Dendritic cell treated with granulocyte-macrophage colony-stimulating factor and Interleukin-4, amounts not matched to agents 40 ng/mL and 50 ng/mL, for 4 days (primary cell): ENCODE measurements at regions not wholly inside any gene's neighbourhood (a gene's known extent, or its start where the extent isn't known, plus 50 kb on each side); places are given as distances from the start of the nearest gene placed in this dataset.

Experiments used
- H3K27ac Mint-ChIP-seq: one replicate; pipeline ENCODE4 v1.8.0; 2022; ENCODE audit warnings: mild to moderate bottlenecking, mixed read lengths
- H3K27me3 Mint-ChIP-seq: one replicate; pipeline ENCODE4 v1.8.0; 2022; ENCODE audit warnings: mild to moderate bottlenecking, mixed read lengths
- H3K36me3 Mint-ChIP-seq: one replicate; pipeline ENCODE4 v1.8.0; 2022; ENCODE audit warnings: low read depth, mixed read lengths
- H3K4me1 Mint-ChIP-seq: one replicate; pipeline ENCODE4 v1.8.0; 2022; ENCODE audit warnings: low read depth, mixed read lengths
- H3K4me3 Mint-ChIP-seq: one replicate; pipeline ENCODE4 v1.8.0; 2022; ENCODE audit warnings: mild to moderate bottlenecking, moderate library complexity, mixed read lengths
- H3K9me3 Mint-ChIP-seq: one replicate; pipeline ENCODE4 v1.8.0; 2022; ENCODE audit warnings: mixed read lengths
- intact Hi-C: fragments of 100-400 bp; cut with micrococcal nuclease; formaldehyde crosslinking; loops from one replicate; pipeline ENCODE4 v1.15.0; 2022

DNA sequence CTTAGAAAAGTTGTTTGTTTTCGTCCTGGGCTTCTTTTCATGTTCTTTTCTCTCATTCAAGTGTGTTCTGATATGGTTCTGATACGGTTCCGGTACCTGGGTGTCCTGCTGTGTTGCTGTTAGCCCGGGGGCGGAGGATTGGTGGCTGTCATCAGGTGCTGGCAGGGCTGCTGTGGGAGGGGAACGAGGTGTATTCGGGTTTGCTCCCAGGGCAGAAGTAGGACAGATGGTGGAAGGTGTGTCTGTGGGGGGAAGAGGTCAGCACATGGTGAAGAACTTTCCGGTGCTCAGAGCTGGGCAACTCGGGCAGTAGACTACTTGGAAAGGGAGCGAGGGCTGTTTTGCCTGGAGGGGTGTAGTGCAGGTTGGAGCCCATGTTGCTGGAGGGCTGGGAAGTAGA lies 70.2 kb downstream of the SLC25A47 start:
- H3K36me3 Mint-ChIP-seq, result peaks cover 6% of the 10 kb centered on the region
- no peaks in the 10 kb centered on the region for H3K9me3 Mint-ChIP-seq
- peaks cover 15% of the 10 kb centered on the region for H3K4me1 Mint-ChIP-seq
- intact Hi-C loops, result no loop called here
- H3K27me3 Mint-ChIP-seq, result no peaks in the 10 kb centered on the region
- no peak overlapping the region for H3K4me3 Mint-ChIP-seq
- no peak overlapping the region for H3K27ac Mint-ChIP-seq

GRCh38 chr14:100393906-100394732 lies 71.0 kb downstream of the SLC25A47 start:
- Mint-ChIP-seq H3K9me3 (no peaks in the 10 kb centered on the region), H3K27me3 (no peaks in the 10 kb centered on the region), H3K27ac (no peak overlapping the region), H3K4me3 (no peak overlapping the region), H3K36me3 (peaks cover 6% of the 10 kb centered on the region), H3K4me1 (peaks cover 19% of the 10 kb centered on the region)
- intact Hi-C loops, result no loop called here

GRCh38 chr14:100394886-100395672 lies 71.9 kb downstream of the SLC25A47 start:
- Mint-ChIP-seq H3K27ac (no peak overlapping the region), H3K9me3 (no peaks in the 10 kb centered on the region), H3K36me3 (peaks cover 6% of the 10 kb centered on the region), H3K4me1 (peaks cover 28% of the 10 kb centered on the region), H3K27me3 (no peaks in the 10 kb centered on the region), H3K4me3 (no peak overlapping the region)
- intact Hi-C loops, result no loop called here

GRCh38 chr14:100396266-100396795 lies 73.2 kb downstream of the SLC25A47 start:
- no peaks in the 10 kb centered on the region for H3K27me3 Mint-ChIP-seq
- peaks cover 28% of the 10 kb centered on the region for H3K4me1 Mint-ChIP-seq
- intact Hi-C loops, result no loop called here
- no peak overlapping the region for H3K4me3 Mint-ChIP-seq
- no peaks in the 10 kb centered on the region for H3K9me3 Mint-ChIP-seq
- no peak overlapping the region for H3K27ac Mint-ChIP-seq
- H3K36me3 Mint-ChIP-seq, result peaks cover 6% of the 10 kb centered on the region

DNA sequence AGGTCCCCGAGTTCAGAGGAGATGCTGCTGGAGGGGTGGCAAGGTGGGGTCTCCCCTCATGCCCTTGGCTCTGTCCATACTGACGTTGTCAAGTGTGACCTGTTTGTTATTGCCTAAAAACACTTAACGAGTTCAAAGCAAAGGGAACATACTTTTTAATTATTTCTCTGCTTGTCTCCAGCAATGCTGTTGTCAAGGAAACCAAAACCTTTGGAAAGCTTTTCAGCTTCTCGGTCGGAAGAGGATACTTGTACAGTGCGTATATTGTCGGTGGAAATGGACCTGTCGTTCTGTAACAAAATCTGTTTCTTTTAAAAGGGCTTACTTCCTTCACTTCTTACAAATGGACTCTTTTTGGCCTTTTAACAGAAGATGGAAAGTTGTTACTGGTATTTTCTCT lies 73.9 kb downstream of the SLC25A47 start:
- Mint-ChIP-seq H3K27me3 (no peaks in the 10 kb centered on the region), H3K36me3 (peaks cover 6% of the 10 kb centered on the region), H3K27ac (no peak overlapping the region), H3K9me3 (no peaks in the 10 kb centered on the region), H3K4me1 (peaks cover 25% of the 10 kb centered on the region), H3K4me3 (no peak overlapping the region)
- intact Hi-C loops, result no loop called here

- no peaks in the 10 kb centered on the region for H3K9me3 Mint-ChIP-seq
These were observed 74.9 kb downstream of the SLC25A47 start for GRCh38 chr14:100398044-100398443.

GRCh38 chr14:100399052-100399849 lies 76.1 kb downstream of the SLC25A47 start:
- no peak overlapping the region for H3K4me3 Mint-ChIP-seq
- H3K4me1 Mint-ChIP-seq, result peaks cover 19% of the 10 kb centered on the region
- peaks cover 6% of the 10 kb centered on the region for H3K36me3 Mint-ChIP-seq
- no peaks in the 10 kb centered on the region for H3K9me3 Mint-ChIP-seq
- no peaks in the 10 kb centered on the region for H3K27me3 Mint-ChIP-seq
- intact Hi-C loops, result no loop called here
- no peak overlapping the region for H3K27ac Mint-ChIP-seq

More at GRCh38 chr14:100398044-100398443, 74.9 kb downstream of the SLC25A47 start:
- Mint-ChIP-seq H3K4me1 (peaks cover 23% of the 10 kb centered on the region), H3K27me3 (no peaks in the 10 kb centered on the region), H3K4me3 (no peak overlapping the region), H3K27ac (no peak overlapping the region), H3K36me3 (peaks cover 6% of the 10 kb centered on the region)
- intact Hi-C loops, result no loop called here

GRCh38 chr14:100400115-100400514 lies 77.0 kb downstream of the SLC25A47 start:
- peaks cover 6% of the 10 kb centered on the region for H3K36me3 Mint-ChIP-seq
- H3K4me3 Mint-ChIP-seq, result no peak overlapping the region
- H3K27ac Mint-ChIP-seq, result no peak overlapping the region
- H3K9me3 Mint-ChIP-seq, result no peaks in the 10 kb centered on the region
- H3K4me1 Mint-ChIP-seq, result peaks cover 25% of the 10 kb centered on the region
- intact Hi-C loops, result no loop called here
- no peaks in the 10 kb centered on the region for H3K27me3 Mint-ChIP-seq

GRCh38 chr14:100401031-100401692 lies 78.0 kb downstream of the SLC25A47 start:
- Mint-ChIP-seq H3K27me3 (no peaks in the 10 kb centered on the region), H3K9me3 (no peaks in the 10 kb centered on the region), H3K27ac (no peak overlapping the region), H3K4me3 (no peak overlapping the region), H3K36me3 (peaks cover 6% of the 10 kb centered on the region), H3K4me1 (peaks cover 34% of the 10 kb centered on the region)
- intact Hi-C loops, result no loop called here

DNA sequence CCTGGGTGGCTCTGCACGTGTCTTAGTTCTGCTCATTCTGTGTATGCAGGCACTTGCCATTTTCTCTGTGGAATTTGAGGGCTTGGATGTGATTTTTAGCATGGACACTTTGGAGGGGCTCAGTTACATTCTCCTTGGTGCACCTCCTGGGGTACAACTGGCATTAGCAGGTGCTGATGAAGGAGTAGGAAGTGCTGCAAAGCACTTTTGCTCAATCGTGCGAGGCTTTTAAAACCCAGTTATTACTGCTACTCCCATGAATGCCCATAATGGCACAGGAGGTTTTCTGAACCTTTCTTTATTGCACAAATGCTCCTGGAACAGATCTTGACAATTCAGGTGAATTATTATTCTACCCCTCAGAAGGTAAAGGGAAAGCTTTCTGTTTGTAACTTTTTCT lies 78.7 kb downstream of the SLC25A47 start:
- Mint-ChIP-seq H3K27ac (no peak overlapping the region), H3K4me1 (peaks cover 41% of the 10 kb centered on the region), H3K4me3 (no peak overlapping the region), H3K9me3 (no peaks in the 10 kb centered on the region), H3K36me3 (peaks cover 6% of the 10 kb centered on the region), H3K27me3 (no peaks in the 10 kb centered on the region)
- intact Hi-C loops, result no loop called here

DNA sequence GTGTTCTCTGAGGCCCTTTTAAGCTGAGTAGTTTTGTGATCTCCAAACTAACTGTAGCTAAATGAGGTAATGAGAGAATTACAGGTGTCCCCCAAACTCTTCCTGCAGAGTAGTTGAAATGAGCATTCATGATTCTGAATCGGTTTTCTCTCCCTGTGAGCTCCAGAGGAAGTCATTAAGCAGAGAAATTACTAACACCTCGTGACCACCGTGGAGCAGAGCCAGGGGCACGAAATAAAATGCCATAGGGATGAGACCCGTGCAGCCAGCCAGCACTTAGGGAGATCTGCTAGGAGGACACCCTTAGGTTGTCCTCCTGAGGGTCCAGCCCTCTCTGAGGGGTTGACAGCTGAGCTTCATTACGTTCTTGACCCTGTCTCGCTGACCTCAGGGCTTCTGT lies 79.5 kb downstream of the SLC25A47 start:
- no peak overlapping the region for H3K27ac Mint-ChIP-seq
- H3K27me3 Mint-ChIP-seq, result no peaks in the 10 kb centered on the region
- H3K9me3 Mint-ChIP-seq, result no peaks in the 10 kb centered on the region
- no peak overlapping the region for H3K4me3 Mint-ChIP-seq
- H3K4me1 Mint-ChIP-seq, result peaks cover 49% of the 10 kb centered on the region
- intact Hi-C loops, result no loop called here
- peaks cover 1% of the 10 kb centered on the region for H3K36me3 Mint-ChIP-seq

- H3K27me3 Mint-ChIP-seq, result no peaks in the 10 kb centered on the region
- no peak overlapping the region for H3K4me3 Mint-ChIP-seq
- no peaks in the 10 kb centered on the region for H3K36me3 Mint-ChIP-seq
- intact Hi-C loops, result no loop called here
- no peaks in the 10 kb centered on the region for H3K9me3 Mint-ChIP-seq
- H3K4me1 Mint-ChIP-seq, result peaks cover 54% of the 10 kb centered on the region
- H3K27ac Mint-ChIP-seq, result no peak overlapping the region
These were observed 80.0 kb downstream of the SLC25A47 start for GRCh38 chr14:100403105-100403504.

GRCh38 chr14:100403802-100404365 lies 80.7 kb downstream of the SLC25A47 start:
- H3K4me1 Mint-ChIP-seq, result peaks cover 55% of the 10 kb centered on the region
- no peaks in the 10 kb centered on the region for H3K36me3 Mint-ChIP-seq
- H3K27ac Mint-ChIP-seq, result no peak overlapping the region
- no peaks in the 10 kb centered on the region for H3K27me3 Mint-ChIP-seq
- no peak overlapping the region for H3K4me3 Mint-ChIP-seq
- intact Hi-C loops, result no loop called here
- H3K9me3 Mint-ChIP-seq, result no peaks in the 10 kb centered on the region
